NCI-H526 treated with DMSO at 0.1 percent for 48 hours (cell line): ENCODE measurements at regions not wholly inside any gene's neighbourhood (a gene's known extent, or its start where the extent isn't known, plus 50 kb on each side); places are given as distances from the start of the nearest gene placed in this dataset.
"Not testable (repeated sequence)": the region's sequence is repeated elsewhere in the genome, so short reads cannot be mapped to it uniquely, and the experiment has no call there.

ENCODE experiments used
- DNase-seq: peaks from one replicate; lab custom pipeline; 2025; lab: John Stamatoyannopoulos, UW

- DNase-seq, result no peak
Measured at GRCh38 chr5:27814286-27814685, 775.9 kb upstream of the CDH9 start.

- DNase-seq, result no peak
Measured at GRCh38 chr5:27810458-27810857, 772.1 kb upstream of the CDH9 start.

- DNase-seq, result no peak
Measured at GRCh38 chr5:27797220-27797619, 758.8 kb upstream of the CDH9 start.

- DNase-seq, result no peak
Measured at GRCh38 chr5:27788184-27788583, 749.8 kb upstream of the CDH9 start.

GRCh38 chr5:27784317-27784716, 745.9 kb upstream of the CDH9 start:
- no peak for DNase-seq

GRCh38 chr5:27778121-27778520, 739.7 kb upstream of the CDH9 start:
- no peak for DNase-seq

- DNase-seq, result no peak
Measured at GRCh38 chr5:27773636-27774035, 735.2 kb upstream of the CDH9 start.

GRCh38 chr5:27773166-27773565, 734.8 kb upstream of the CDH9 start:
- DNase-seq, result no peak

GRCh38 chr5:27769748-27770402, 731.5 kb upstream of the CDH9 start:
- DNase-seq, result no peak

- DNase-seq, result no peak
Measured at GRCh38 chr5:27748847-27749246, 710.5 kb upstream of the CDH9 start.

GRCh38 chr5:27743383-27743979, 705.1 kb upstream of the CDH9 start:
- DNase-seq, result not testable (repeated sequence)

- no peak for DNase-seq
Measured at GRCh38 chr5:27742805-27743204, 704.4 kb upstream of the CDH9 start.

GRCh38 chr5:27734838-27735237, 696.5 kb upstream of the CDH9 start:
- DNase-seq, result no peak

GRCh38 chr5:27733237-27733636, 694.9 kb upstream of the CDH9 start:
- no peak for DNase-seq

GRCh38 chr5:27727254-27727653, 688.9 kb upstream of the CDH9 start:
- no peak for DNase-seq

GRCh38 chr5:27722337-27722736, 684.0 kb upstream of the CDH9 start:
- DNase-seq, result no peak

GRCh38 chr5:27708534-27708933, 670.1 kb upstream of the CDH9 start:
- DNase-seq, result no peak

- no peak for DNase-seq
Measured at GRCh38 chr5:27706832-27707231, 668.4 kb upstream of the CDH9 start.

- DNase-seq, result no peak
Measured at GRCh38 chr5:27705661-27706060, 667.3 kb upstream of the CDH9 start.

GRCh38 chr5:27701931-27702903, 663.8 kb upstream of the CDH9 start:
- no peak for DNase-seq

GRCh38 chr5:27700526-27700925, 662.1 kb upstream of the CDH9 start:
- DNase-seq, result no peak

GRCh38 chr5:27682600-27682999, 644.2 kb upstream of the CDH9 start:
- no peak for DNase-seq

- DNase-seq, result no peak
Measured at GRCh38 chr5:27652505-27652904, 614.1 kb upstream of the CDH9 start.
